ENCODE measurements at regions not wholly inside any gene's neighbourhood (a gene's known extent, or its start where the extent isn't known, plus 50 kb on each side); places are given as distances from the start of the nearest gene placed in this dataset.
"Not testable (repeated sequence)": the region's sequence is repeated elsewhere in the genome, so short reads cannot be mapped to it uniquely, and the experiment has no call there.

GRCh38 chr2:75982719-75983118 is 272.0 kb upstream of the GCFC2 start:
- DNase-seq = no peak

GRCh38 chr2:75964646-75965045 is 253.9 kb upstream of the GCFC2 start:
- no peak for DNase-seq

DNA sequence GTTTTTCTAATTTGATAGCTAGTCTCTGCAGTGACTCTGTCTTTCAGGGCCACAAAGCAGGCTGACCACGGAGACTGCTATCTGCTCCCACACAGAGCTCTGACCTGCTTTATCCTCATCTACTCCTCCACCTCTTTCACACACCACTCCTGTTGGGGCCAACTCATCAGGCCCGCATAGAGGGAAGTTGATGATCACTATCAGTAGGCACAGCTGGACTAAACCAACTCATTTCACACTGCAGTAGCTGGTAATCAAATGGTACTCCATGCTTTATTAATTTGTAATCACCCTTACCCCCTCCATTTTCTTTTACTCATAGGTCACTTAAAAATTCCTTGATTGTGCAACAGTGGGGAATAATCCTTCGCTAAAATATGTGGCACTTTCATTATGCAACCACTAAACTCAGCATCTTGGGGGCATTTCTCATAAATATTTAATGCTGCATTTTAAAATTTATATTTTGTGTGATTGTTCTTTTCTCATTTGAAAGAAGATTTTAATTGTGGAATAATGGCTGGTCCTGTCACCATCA is 249.8 kb upstream of the GCFC2 start:
- no peak for DNase-seq

GRCh38 chr2:75959724-75960471 is 249.2 kb upstream of the GCFC2 start:
- no peak for DNase-seq

DNA sequence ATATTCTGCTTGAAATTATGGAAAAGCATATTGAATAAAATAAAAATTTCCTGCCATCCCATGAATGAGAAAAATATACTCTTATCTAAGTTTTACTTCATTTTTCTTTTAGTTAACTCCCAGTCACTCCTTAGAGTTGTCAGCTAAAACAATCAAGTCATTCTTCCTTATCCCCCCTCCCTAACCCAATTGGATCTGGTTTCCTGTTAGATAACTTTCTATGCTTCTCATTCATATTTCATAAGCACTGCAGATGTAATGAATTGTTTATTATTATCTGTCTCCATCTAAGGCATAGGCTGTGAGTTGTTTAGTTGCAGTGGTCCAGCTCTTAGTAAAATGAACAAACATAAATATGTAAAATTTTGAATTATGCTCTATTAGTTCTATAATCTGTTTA is 244.0 kb upstream of the GCFC2 start:
- no peak for DNase-seq

GRCh38 chr2:75952173-75952572 is 241.5 kb upstream of the GCFC2 start:
- no peak for DNase-seq

DNA sequence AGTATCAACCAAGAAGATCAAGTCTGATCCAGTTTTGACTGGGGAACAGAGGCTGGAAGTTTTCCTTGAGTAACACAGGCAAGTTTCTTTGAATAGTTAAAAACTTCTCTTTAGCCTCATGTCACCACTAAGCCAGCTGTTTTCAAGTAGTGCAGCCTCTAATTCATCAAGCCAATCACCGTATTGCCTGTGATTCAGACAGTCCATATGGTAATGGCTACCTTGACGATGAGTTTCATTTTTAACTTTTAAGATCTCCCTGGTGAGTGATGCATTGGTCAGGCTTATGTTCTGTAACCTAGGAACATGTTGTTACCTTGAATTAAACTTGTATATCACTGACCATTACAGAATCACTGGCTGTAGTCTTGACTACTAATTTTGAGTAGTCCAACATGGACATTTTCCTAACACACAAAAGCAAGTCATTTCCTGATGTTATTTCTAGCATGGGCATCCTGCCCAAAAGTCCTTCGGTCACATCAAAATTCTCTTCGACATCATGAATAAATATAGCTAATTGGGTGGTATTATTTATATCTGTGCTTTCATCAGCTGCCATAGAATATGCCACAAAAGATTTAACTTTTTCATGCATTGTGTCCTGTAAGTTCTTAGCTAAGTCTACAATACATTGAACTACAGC is 238.8 kb upstream of the GCFC2 start:
- DNase-seq = no peak

GRCh38 chr2:75936311-75936710 is 225.6 kb upstream of the GCFC2 start:
- DNase-seq = no peak

DNA sequence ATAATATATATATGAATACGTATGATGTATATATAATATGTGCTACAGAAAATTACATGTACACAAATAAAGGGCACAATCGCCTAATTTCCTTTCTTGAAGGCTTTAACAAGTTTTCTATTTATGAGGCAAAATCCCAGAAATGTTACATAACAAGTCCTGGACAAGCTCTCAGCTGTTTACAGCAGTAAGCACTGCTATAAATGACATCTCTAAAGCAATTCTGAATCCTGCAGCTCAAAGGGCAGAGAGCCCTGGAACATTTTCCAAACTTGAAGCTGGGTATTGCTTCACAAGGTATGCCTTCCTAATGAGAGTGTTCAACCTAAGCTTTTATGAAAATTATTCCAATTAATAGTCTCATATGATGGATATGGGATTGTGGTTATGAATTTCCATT is 222.3 kb upstream of the GCFC2 start:
- no peak for DNase-seq

DNA sequence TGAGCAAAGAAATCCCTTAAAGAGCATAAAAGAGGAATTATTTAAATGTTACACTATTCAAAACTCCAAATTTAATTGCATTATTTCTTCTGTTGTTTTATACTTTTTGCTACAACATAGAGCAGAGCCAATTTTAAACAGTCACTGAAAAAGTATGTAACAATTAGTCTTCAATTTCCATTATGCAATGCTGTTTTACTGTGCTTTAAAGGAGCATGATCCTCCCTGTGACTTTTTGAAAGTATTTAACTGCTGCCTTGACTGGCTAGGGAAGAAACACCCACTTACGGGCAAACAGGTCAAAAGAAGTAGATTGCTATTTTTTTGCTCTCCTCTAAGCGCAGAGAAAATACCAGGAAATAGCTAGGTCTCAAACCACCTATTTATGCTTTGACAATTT is 217.4 kb upstream of the GCFC2 start:
- DNase-seq = no peak

DNA sequence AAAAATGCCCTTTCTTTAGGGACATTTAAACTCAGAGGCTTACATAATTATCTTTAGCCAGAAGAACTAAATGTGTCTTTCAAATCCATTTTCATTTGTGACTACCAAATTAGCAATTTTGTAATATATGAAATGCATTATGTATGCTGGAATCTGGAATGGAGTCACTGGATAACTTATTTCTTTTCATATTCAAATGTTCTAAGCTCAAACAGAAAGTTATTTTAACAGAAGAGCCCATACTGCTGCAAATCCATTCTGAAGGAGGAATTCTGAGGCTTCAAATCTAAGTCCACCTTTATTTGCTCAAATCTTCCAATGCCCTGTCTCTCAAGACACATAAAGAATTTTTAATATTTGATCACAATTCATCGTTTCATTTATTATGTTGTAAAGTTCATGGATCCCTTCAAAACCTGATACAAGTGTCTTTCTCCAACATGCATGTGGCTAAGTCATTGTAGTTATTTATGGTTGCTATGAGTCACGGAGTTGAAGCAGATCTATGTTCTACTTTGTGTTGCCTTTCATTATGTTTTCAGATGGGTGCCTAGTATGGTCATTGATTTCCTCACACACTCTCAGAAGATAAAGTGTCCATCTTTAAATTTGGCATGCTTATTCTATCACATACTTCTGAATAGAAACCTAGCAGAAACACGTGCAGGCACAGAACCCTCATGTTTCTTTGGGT is 214.8 kb upstream of the GCFC2 start:
- no peak for DNase-seq

- DNase-seq = no peak
These were observed 211.5 kb upstream of the GCFC2 start for GRCh38 chr2:75922191-75922590.

GRCh38 chr2:75920859-75921551 is 210.3 kb upstream of the GCFC2 start:
- no peak for DNase-seq

DNA sequence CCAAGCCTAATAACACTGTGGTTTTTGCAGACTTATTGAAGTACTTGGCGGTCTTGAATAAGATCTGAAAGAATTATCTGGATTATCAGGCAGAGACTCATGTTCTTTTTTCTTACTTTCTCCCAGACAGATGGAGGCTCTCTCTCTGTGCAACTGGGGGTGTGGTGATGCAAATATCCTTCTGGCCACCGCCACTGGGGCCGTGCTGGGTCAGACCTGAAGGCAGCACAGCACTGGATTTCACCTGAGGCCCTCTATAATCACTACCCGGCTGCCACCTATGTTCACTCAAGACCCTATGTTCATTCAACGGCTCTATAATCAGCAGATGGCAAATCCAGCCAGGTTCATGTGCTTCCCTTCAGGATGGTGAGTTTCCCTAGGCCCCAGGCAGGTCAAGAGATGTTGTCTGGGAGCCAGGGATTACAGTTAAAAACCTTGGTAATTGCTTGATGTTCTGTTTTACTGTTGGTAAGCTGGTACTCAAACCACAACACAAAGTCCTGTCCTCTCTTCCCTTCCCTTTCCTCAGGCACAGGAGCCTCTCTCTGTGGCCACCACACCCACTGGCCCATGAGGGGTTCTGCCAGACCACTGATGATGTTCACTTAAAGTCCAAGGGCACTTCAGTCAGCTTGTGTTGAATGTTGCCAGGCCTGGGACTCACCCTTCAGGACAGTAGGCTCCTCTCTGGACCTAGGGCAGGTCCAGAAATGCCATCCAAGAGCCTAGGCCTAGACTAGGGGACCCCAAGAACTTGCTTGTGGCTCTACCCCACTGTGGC is 205.3 kb upstream of the GCFC2 start:
- no peak for DNase-seq

GRCh38 chr2:75896779-75897366 is 186.2 kb upstream of the GCFC2 start:
- no peak for DNase-seq

- DNase-seq = no peak
These were observed 183.5 kb upstream of the GCFC2 start for GRCh38 chr2:75894170-75894569.

DNA sequence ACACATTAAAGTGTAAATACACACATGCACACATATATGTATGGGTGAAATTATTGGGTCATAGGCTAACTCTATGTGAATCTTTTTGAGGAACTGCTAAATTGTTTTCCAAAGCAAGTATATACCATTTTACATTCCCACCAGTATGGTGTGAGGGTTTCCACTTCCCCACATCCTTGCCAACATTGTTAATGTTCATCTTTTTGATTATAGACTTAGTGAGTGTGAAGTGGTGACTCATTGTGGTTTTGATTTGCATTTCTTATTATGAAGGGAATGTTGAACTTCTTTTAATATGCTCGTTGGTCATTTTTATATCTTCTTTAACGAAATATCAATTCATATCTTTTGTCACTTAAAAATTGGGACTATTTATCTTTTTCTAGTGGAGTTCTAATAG is 181.8 kb upstream of the GCFC2 start:
- DNase-seq = no peak

DNA sequence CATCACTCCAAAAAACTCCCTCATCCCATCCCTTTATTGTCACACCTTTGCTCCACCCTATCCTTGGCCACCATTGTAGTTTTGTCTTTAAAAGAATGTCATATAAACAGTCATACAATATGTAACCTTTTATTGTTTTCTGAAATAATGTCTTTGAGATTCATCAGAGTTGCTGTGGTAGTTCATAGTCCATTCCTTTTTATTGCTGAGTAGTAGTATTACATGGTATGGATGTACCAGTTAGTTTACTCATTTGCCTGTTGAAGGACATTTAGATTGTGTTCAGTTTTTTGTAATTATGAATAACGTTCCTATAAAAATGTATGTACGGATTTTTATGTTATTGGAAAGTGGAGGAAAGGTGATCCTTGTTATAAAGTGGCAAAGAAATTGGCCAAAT is 171.8 kb upstream of the GCFC2 start:
- DNase-seq = no peak

DNA sequence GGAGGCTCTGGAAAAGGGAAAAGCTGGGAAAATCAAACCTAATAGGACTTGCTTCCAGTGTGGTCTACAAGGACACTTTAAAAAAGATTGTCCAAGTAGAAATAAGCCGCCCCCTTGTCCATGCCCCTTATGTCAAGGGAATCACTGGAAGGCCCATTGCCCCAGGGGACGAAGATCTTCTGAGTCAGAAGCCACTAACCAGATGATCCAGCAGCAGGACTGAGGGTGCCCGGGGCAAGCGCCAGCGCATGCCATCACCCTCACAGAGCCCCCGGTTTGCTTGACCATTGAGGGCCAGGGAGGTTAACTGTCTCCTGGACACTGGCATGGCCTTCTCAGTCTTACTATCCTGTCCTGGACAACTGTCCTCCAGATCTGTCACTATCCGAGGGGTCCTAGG is 164.9 kb upstream of the GCFC2 start:
- not testable (repeated sequence) for DNase-seq

GRCh38 chr2:75871762-75872614 is 161.3 kb upstream of the GCFC2 start:
- DNase-seq = not testable (repeated sequence)

DNA sequence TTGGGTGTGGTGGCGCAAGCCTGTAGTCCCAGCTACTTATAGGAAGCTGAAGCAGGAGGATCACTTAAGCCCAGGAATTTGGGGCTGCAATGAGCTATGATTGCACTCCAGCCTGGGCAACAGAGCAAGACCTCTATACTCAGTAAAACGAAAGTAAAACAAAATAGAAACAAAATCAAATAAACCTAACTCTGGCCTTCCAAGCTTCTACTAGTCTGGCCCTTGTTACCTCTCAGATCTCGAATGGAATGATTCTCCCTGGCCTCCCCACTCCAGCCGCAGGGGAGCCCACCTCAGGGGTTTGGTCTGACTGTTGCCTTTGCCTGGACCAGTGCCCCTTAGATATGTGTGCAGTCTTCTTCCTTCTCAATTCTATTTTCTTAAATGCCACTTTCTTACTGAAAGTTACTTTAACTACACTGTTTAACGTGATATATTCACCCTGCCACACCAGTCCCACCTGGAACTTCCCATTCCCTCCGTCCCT is 160.0 kb upstream of the GCFC2 start:
- DNase-seq = no peak

All from activated CD4-positive, CD25-positive, alpha-beta regulatory T cell (primary cell).